Neuronal stem cell (in vitro differentiated cells): ENCODE measurements at regions not wholly inside any gene's neighbourhood (a gene's known extent, or its start where the extent isn't known, plus 50 kb on each side); places are given as distances from the start of the nearest gene placed in this dataset.

Experiments used
- DNase-seq: peaks from one replicate; pipeline ENCODE4 v3.0.0-alpha.2; 2013; ENCODE audit warnings: low spot score
- H2AFZ ChIP-seq: one replicate; pipeline ENCODE4 v1.6.1; 2013; ENCODE audit warnings: mild to moderate bottlenecking, low read length, inconsistent platforms
- H2AK5ac ChIP-seq: 2 replicates; pipeline ENCODE4 v1.6.1; 2013; ENCODE audit warnings: low read depth, mild to moderate bottlenecking, inconsistent platforms, low read length, moderate library complexity, mixed read lengths
- H2BK120ac ChIP-seq: 2 replicates; pipeline ENCODE4 v1.6.1; 2013; ENCODE audit warnings: low read depth, mild to moderate bottlenecking, inconsistent platforms, low read length, moderate library complexity, mixed read lengths
- H2BK12ac ChIP-seq: one replicate; pipeline ENCODE4 v1.6.1; 2013; ENCODE audit warnings: low read length, inconsistent platforms
- H2BK15ac ChIP-seq: 2 replicates; pipeline ENCODE4 v1.6.1; 2013; ENCODE audit warnings: mild to moderate bottlenecking, low read length, inconsistent platforms, mixed read lengths
- H2BK5ac ChIP-seq: one replicate; pipeline ENCODE4 v1.6.1; 2013; ENCODE audit warnings: inconsistent platforms, mild to moderate bottlenecking, low read length, moderate library complexity
- H3K14ac ChIP-seq: one replicate; pipeline ENCODE4 v1.6.1; 2013; ENCODE audit warnings: low read length, inconsistent platforms
- H3K18ac ChIP-seq: 2 replicates; pipeline ENCODE4 v1.6.1; 2013; ENCODE audit warnings: low read length, inconsistent platforms
- H3K23ac ChIP-seq: 2 replicates; pipeline ENCODE4 v1.6.1; 2013; ENCODE audit warnings: low read depth, mild to moderate bottlenecking, mixed read lengths, low read length, inconsistent platforms; ENCODE audit not compliant: poor library complexity
- H3K27ac ChIP-seq: replicated peaks from 3 replicates; pipeline ENCODE4 v1.5.1; 2013; ENCODE audit warnings: low read length, inconsistent platforms
- H3K27me3 ChIP-seq, 3 experiments: 2 replicates each; pipeline ENCODE4 v1.6.1; 2013; ENCODE audit warnings: low read length in 3 of 3, mild to moderate bottlenecking in 2 of 3, inconsistent platforms in 1 of 3, low read depth in 1 of 3, mixed read lengths in 1 of 3, moderate library complexity in 1 of 3; ENCODE audit not compliant: control insufficient read depth in 3 of 3, insufficient read depth in 3 of 3
- H3K36me3 ChIP-seq, 2 donors: replicated peaks in 1 of 2; 2 replicates each; pipeline ENCODE4 v1.6.1; 2013; ENCODE audit warnings: low read length in 2 of 2; ENCODE audit not compliant: control insufficient read depth in 2 of 2, insufficient read depth in 2 of 2
- H3K4ac ChIP-seq: 2 replicates; pipeline ENCODE4 v1.6.1; 2013; ENCODE audit warnings: inconsistent platforms, mild to moderate bottlenecking, low read length, moderate library complexity
- H3K4me1 ChIP-seq, 2 donors: 1 replicate in 1 of 2; 2 replicates in 1 of 2; pipeline ENCODE4 v1.6.1; 2013; ENCODE audit warnings: low read length in 2 of 2, low read depth in 1 of 2; ENCODE audit not compliant: control insufficient read depth in 2 of 2, insufficient read depth in 1 of 2
- H3K4me2 ChIP-seq: one replicate; pipeline ENCODE4 v1.6.1; 2013; ENCODE audit warnings: mild to moderate bottlenecking, low read length, inconsistent platforms; ENCODE audit not compliant: insufficient read depth, poor library complexity, severe bottlenecking
- H3K4me3 ChIP-seq, 2 donors: 2 replicates each; pipeline ENCODE4 v1.5.1; 2013; ENCODE audit warnings: low read length in 2 of 2, mild to moderate bottlenecking in 2 of 2, inconsistent platforms in 1 of 2, moderate library complexity in 1 of 2
- H3K79me1 ChIP-seq: one replicate; pipeline ENCODE4 v1.6.1; 2013; ENCODE audit warnings: low read depth, mild to moderate bottlenecking, inconsistent platforms, low read length, moderate library complexity
- H3K9ac ChIP-seq: one replicate; pipeline ENCODE4 v1.6.1; 2013; ENCODE audit warnings: mild to moderate bottlenecking, low read depth, low read length, inconsistent platforms; ENCODE audit not compliant: poor library complexity
- H3K9me3 ChIP-seq, 2 donors: replicated peaks in 1 of 2; 2 replicates each; pipeline versions ENCODE3 to v1.6.1; 2013; ENCODE audit warnings: low read length in 2 of 2, mild to moderate bottlenecking in 2 of 2, inconsistent platforms in 1 of 2, low read depth in 1 of 2, mixed read lengths in 1 of 2, moderate library complexity in 1 of 2; ENCODE audit not compliant: control insufficient read depth in 2 of 2, insufficient read depth in 1 of 2
- H4K8ac ChIP-seq: one replicate; pipeline ENCODE4 v1.6.1; 2013; ENCODE audit warnings: low read depth, mild to moderate bottlenecking, inconsistent platforms, low read length, moderate library complexity
- H4K91ac ChIP-seq: one replicate; pipeline ENCODE4 v1.6.1; 2013; ENCODE audit warnings: low read length, low read depth, mild to moderate bottlenecking, inconsistent platforms; ENCODE audit not compliant: poor library complexity
- WGBS, 2 donors: extraction: QIAGEN DNeasy Blood & Tissue Kit; methylation state at CpG; one replicate each; pipeline ENCODE4 v1.1.7; 2013; ENCODE audit warnings: missing lambda C conversion rate in 2 of 2, mixed read lengths in 1 of 2; ENCODE audit not compliant: insufficient read length in 2 of 2, insufficient replicate concordance in 1 of 2; ENCODE audit errors: extremely low coverage in 2 of 2; 5-methylcytosine and 5-hydroxymethylcytosine counted together

- Histone ChIP-seq H2BK12ac (no peak overlapping the region), H3K14ac (no peak overlapping the region), H3K4me3 (no peak overlapping the region), H2AK5ac (no peak overlapping the region), H3K27ac (no peak overlapping the region), H3K36me3 (no peaks in the 10 kb centered on the region), H3K18ac (no peak overlapping the region), H2AFZ (no peak overlapping the region), H2BK15ac (no peak overlapping the region), H2BK5ac (no peak overlapping the region), H3K4me2 (no peak overlapping the region), H3K4me1 (no peaks in the 10 kb centered on the region), H3K9me3 (no peaks in the 10 kb centered on the region), H3K23ac (no peak overlapping the region), H4K91ac (no peak overlapping the region), H3K79me1 (no peaks in the 10 kb centered on the region), H2BK120ac (no peak overlapping the region), H3K4ac (no peak overlapping the region), H4K8ac (no peak overlapping the region), H3K9ac (no peak overlapping the region), H3K27me3 (no peaks in the 10 kb centered on the region)
- WGBS, 2 donors = no CpG with 5 or more reads among the region's 7 CpGs
- no peak for DNase-seq
Observed at GRCh38 chr6:1187293-1188131, 124.4 kb upstream of the FOXQ1 start.

- no peak overlapping the region for H2AK5ac ChIP-seq
- H2BK5ac ChIP-seq = no peak overlapping the region
Observed at GRCh38 chr6:1184318-1184717, 127.6 kb upstream of the FOXQ1 start.

GRCh38 chr6:1182722-1183521, 129.0 kb upstream of the FOXQ1 start:
- H3K9ac ChIP-seq = no peak overlapping the region
- no peak overlapping the region for H3K4ac ChIP-seq
- no peak overlapping the region for H4K91ac ChIP-seq
- H2BK5ac ChIP-seq = no peak overlapping the region
- no peak overlapping the region for H3K18ac ChIP-seq
- H4K8ac ChIP-seq = no peak overlapping the region
- no peaks in the 10 kb centered on the region for H3K27me3 ChIP-seq
- H3K79me1 ChIP-seq = no peaks in the 10 kb centered on the region
- no peak overlapping the region for H3K27ac ChIP-seq
- no peaks in the 10 kb centered on the region for H3K9me3 ChIP-seq
- H2BK120ac ChIP-seq = no peak overlapping the region
- H2AK5ac ChIP-seq = no peak overlapping the region
- DNase-seq = no peak
- no peak overlapping the region for H3K4me2 ChIP-seq
- H2AFZ ChIP-seq = no peak overlapping the region
- WGBS, 2 donors = no CpG with 5 or more reads among the region's 13 CpGs
- no peak overlapping the region for H3K4me3 ChIP-seq
- no peak overlapping the region for H2BK12ac ChIP-seq
- no peaks in the 10 kb centered on the region for H3K36me3 ChIP-seq
- H3K4me1 ChIP-seq = no peaks in the 10 kb centered on the region
- no peak overlapping the region for H3K14ac ChIP-seq
- H3K23ac ChIP-seq = no peak overlapping the region
- no peak overlapping the region for H2BK15ac ChIP-seq

More at GRCh38 chr6:1184318-1184717, 127.6 kb upstream of the FOXQ1 start:
- Histone ChIP-seq H3K4me2 (no peak overlapping the region), H3K4me3 (no peak overlapping the region), H3K27ac (no peak overlapping the region), H3K9ac (no peak overlapping the region), H3K4me1 (no peaks in the 10 kb centered on the region), H4K91ac (no peak overlapping the region), H2BK15ac (no peak overlapping the region), H4K8ac (no peak overlapping the region), H3K36me3 (no peaks in the 10 kb centered on the region), H3K18ac (no peak overlapping the region), H3K79me1 (no peaks in the 10 kb centered on the region), H2BK120ac (no peak overlapping the region), H3K9me3 (no peaks in the 10 kb centered on the region), H3K4ac (no peak overlapping the region), H3K27me3 (no peaks in the 10 kb centered on the region), H2AFZ (no peak overlapping the region), H2BK12ac (no peak overlapping the region), H3K14ac (no peak overlapping the region), H3K23ac (no peak overlapping the region)
- no peak for DNase-seq
- WGBS, 2 donors = no CpG with 5 or more reads among the region's 4 CpGs

- H3K79me1 ChIP-seq = no peaks in the 10 kb centered on the region
- H2AFZ ChIP-seq = no peak overlapping the region
- H3K36me3 ChIP-seq = no peaks in the 10 kb centered on the region
- no CpG with 5 or more reads among the region's 4 CpGs for WGBS, 2 donors
- H3K9ac ChIP-seq = no peak overlapping the region
- no peak overlapping the region for H3K4ac ChIP-seq
- no peak for DNase-seq
- H2BK12ac ChIP-seq = no peak overlapping the region
- H3K4me2 ChIP-seq = no peak overlapping the region
- no peaks in the 10 kb centered on the region for H3K9me3 ChIP-seq
- no peak overlapping the region for H3K23ac ChIP-seq
- H2BK5ac ChIP-seq = no peak overlapping the region
- no peak overlapping the region for H3K14ac ChIP-seq
- H3K4me3 ChIP-seq = no peak overlapping the region
- H4K91ac ChIP-seq = no peak overlapping the region
- H2BK15ac ChIP-seq = no peak overlapping the region
- H3K18ac ChIP-seq = no peak overlapping the region
- no peak overlapping the region for H2BK120ac ChIP-seq
- H3K4me1 ChIP-seq = no peaks in the 10 kb centered on the region
- H3K27ac ChIP-seq = no peak overlapping the region
- H2AK5ac ChIP-seq = no peak overlapping the region
- H3K27me3 ChIP-seq = no peaks in the 10 kb centered on the region
- H4K8ac ChIP-seq = no peak overlapping the region
Observed at GRCh38 chr6:1181939-1182605, 129.8 kb upstream of the FOXQ1 start.
